Motor neuron (in vitro differentiated cells): ENCODE measurements at regions not wholly inside any gene's neighbourhood (a gene's known extent, or its start where the extent isn't known, plus 50 kb on each side); places are given as distances from the start of the nearest gene placed in this dataset.
"Not testable (repeated sequence)": the region's sequence is repeated elsewhere in the genome, so short reads cannot be mapped to it uniquely, and the experiment has no call there.

ENCODE experiments used
- ATAC-seq, 8 experiments: fragments of 200-7000 bp; cut with Tn5 transposase; replicated peaks in 6 of 8; 2 replicates each; pipeline ENCODE4 v1.8.0; 2021; ENCODE audit warnings: mild to moderate bottlenecking in 8 of 8, moderate library complexity in 8 of 8
- H3K27ac ChIP-seq, 2 donors: fragments of 250-450 bp; sonication (Bioruptor Pico); 2 replicates each; pipeline ENCODE4 v1.9.0; 2021; ENCODE audit warnings: antibody characterized with exemption in 2 of 2, mild to moderate bottlenecking in 2 of 2, moderate library complexity in 1 of 2
- H3K4me1 ChIP-seq, 2 donors: fragments of 250-450 bp; sonication (Bioruptor Pico); replicated peaks in 1 of 2; 2 replicates each; pipeline ENCODE4 v1.6.1; 2021; ENCODE audit warnings: antibody characterized with exemption in 2 of 2, mild to moderate bottlenecking in 2 of 2, moderate library complexity in 1 of 2
- H3K4me3 ChIP-seq, 5 donors: fragments of 250-450 bp; sonication (Bioruptor Pico); 2 replicates each; pipeline ENCODE4 v1.9.0; 2021; ENCODE audit warnings: antibody characterized with exemption in 5 of 5, mild to moderate bottlenecking in 5 of 5, moderate library complexity in 4 of 5
- WGBS, 10 experiments: fragments of 450-650 bp; shearing (Covaris generic); methylation state at CpG; one replicate each; pipeline ENCODE4 v1.0.0; 2022; 5-methylcytosine and 5-hydroxymethylcytosine counted together
- in situ Hi-C, 9 experiments: fragments of 400-800 bp; cut with MboI; loops; one replicate each; pipeline ENCODE4 v1.15.0; 2021; ENCODE audit warnings: low sequenced_read_pairs in 9 of 9, low pct_unique_long_range_greater_than_20kb in 2 of 9; ENCODE audit not compliant: unreplicated experiment in 9 of 9

DNA sequence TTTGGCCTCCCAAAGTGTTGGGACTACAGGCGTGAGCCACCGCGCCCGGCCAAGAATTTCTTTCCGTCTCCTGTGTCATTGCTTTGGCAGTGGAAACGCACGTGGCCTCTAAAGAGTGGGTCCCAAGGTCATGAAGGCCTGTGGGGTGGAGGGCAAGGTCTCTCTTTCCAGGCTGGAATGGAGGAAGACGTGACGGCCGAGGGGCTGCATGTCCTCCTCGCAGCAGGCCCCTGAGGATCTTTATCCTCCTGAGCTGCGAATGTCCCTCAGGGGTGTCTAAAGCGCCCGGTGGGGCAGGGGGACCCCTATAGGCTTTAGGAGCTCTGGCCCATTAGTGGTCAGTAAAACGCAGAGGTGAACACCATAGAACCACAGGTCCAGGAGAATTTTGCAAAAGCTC, 118.5 kb downstream of the CCDC74A start:
- H3K4me3 ChIP-seq, H3K27ac ChIP-seq, in situ Hi-C loops, H3K4me1 ChIP-seq, ATAC-seq: not testable (repeated sequence)
- WGBS, 10 experiments: 90% methylated on average over 2 of the region's 15 CpGs; no CpG with 5 or more reads in 9 of the 10 experiments

DNA sequence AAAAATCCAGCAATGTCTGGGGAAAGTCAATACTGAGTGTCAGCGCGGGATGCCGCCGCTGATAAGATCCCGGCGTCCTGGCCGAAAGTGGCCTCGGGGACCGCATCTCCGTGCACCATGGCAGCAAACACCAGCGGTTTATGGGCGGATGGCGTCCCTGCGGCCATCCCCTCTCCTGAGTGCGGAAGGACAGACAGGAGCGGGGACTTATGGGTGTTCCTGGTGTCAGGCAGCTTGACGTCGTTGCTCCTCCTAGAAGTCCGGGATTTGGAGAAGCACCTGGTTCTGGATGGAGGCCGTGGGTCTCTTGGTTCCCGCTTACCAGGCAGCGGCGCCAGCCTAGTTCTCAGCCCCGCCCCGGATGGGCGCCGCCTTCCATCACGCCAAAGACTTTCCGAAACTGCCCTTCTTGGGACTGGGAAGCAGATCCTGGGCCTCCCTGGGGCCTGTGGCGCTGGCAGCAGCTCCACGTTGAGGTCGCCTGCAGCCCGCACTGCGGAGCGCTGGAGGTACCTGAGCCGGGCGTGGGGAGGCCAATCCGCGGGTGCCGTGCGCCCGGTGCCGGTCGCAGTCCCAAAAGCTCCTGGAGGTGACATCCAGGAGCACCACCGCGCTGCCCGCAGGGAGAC, 119.1 kb downstream of the CCDC74A start:
- no peaks in the 10 kb centered on the region for H3K4me1 ChIP-seq
- 0 to 90% (median 67%) methylated on average over 2 to 15 of the region's 47 CpGs; no CpG with 5 or more reads in 6 of the 10 experiments for WGBS, 10 experiments
- ATAC-seq: no peak
- no peak overlapping the region for H3K27ac ChIP-seq
- no peak overlapping the region for H3K4me3 ChIP-seq
- in situ Hi-C loops: no loop called here

DNA sequence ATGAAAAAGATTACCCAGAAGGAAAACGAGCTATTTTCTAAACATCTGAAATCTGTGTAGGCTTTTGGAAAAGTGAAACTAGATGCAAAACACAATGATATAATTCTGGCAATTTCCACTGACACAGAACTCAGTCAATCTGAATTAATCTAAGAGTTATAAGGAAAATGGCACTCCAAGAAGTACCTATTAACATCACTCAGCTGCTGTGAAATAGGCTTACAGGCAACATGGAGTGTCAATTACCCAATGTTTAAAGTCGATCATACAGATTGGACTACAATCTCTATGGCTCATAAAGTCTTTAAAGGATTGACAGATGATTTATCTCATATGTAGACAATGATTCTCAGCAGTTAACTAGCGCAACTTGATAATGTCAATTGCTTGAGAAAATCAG, 120.9 kb downstream of the CCDC74A start:
- H3K4me1 ChIP-seq, H3K4me3 ChIP-seq, in situ Hi-C loops, ATAC-seq, H3K27ac ChIP-seq: not testable (repeated sequence)
- WGBS, 10 experiments: 10 to 100% (median 54%) methylated on average over 1 to 3 of the region's 3 CpGs

GRCh38 chr2:131652246-131652645, 124.6 kb downstream of the CCDC74A start:
- ATAC-seq, H3K4me3 ChIP-seq, H3K27ac ChIP-seq, H3K4me1 ChIP-seq: not testable (repeated sequence)
- in situ Hi-C loops: loop anchor here in 1 of 9 experiments (25.0 kb wide), 1 partner anchor 240 kb away; no protein-coding TSS in a partner anchor
- 45 to 100% (median 68%) methylated on average over 1 to 3 of the region's 3 CpGs; no CpG with 5 or more reads in 2 of the 10 experiments for WGBS, 10 experiments

GRCh38 chr2:131654107-131654506, 126.4 kb downstream of the CCDC74A start:
- H3K4me1 ChIP-seq, H3K27ac ChIP-seq, ATAC-seq, H3K4me3 ChIP-seq: not testable (repeated sequence)
- in situ Hi-C loops: loop anchor here in 1 of 9 experiments (25.0 kb wide), 1 partner anchor 242 kb away; no protein-coding TSS in a partner anchor
- WGBS, 10 experiments: 29 to 100% (median 86%) methylated on average over 1 to 2 of the region's 2 CpGs; no CpG with 5 or more reads in 3 of the 10 experiments

GRCh38 chr2:131656816-131657633, 129.3 kb downstream of the CCDC74A start:
- Histone ChIP-seq H3K4me3 (no peak overlapping the region), H3K27ac (no peak overlapping the region), H3K4me1 (no peaks in the 10 kb centered on the region)
- no peak for ATAC-seq
- in situ Hi-C loops: loop anchor here in 1 of 9 experiments (25.0 kb wide), 1 partner anchor 245 kb away; no protein-coding TSS in a partner anchor
- WGBS, 10 experiments: 85 to 100% (median 95%) methylated on average over 4 to 19 of the region's 32 CpGs; no CpG with 5 or more reads in 4 of the 10 experiments

- Histone ChIP-seq H3K4me1 (no peaks in the 10 kb centered on the region), H3K27ac (no peak overlapping the region), H3K4me3 (no peak overlapping the region)
- no peak for ATAC-seq
- 87 to 90% methylated on average over 7 to 9 of the region's 49 CpGs; no CpG with 5 or more reads in 8 of the 10 experiments for WGBS, 10 experiments
- in situ Hi-C loops: loop anchor here in 1 of 9 experiments (25.0 kb wide), 1 partner anchor 246 kb away; no protein-coding TSS in a partner anchor
Observed at GRCh38 chr2:131657895-131658768, 130.4 kb downstream of the CCDC74A start.

DNA sequence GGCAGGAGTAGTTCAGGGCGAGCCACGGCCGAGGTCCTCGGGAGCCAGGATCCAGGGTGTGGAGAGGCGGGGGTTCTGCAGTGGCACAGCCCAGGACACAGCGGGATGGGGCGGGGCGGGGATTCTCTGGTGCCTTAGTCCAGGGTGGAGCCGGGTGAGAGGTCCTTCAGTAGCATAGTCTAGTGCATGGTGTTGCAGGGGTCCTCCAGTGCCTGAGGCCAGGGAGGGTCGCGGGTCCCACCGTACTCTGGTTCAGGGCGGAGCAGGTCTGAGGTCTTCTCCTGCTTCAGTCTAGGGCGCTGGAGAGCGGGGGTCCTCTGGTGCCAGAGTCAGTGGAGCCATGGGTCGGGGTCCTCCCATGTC, 131.1 kb downstream of the CCDC74A start:
- ATAC-seq: no peak
- WGBS, 10 experiments: 100% methylated on average over 3 of the region's 16 CpGs; no CpG with 5 or more reads in 9 of the 10 experiments
- in situ Hi-C loops: loop anchor here in 1 of 9 experiments (25.0 kb wide), 1 partner anchor 246 kb away; no protein-coding TSS in a partner anchor

DNA sequence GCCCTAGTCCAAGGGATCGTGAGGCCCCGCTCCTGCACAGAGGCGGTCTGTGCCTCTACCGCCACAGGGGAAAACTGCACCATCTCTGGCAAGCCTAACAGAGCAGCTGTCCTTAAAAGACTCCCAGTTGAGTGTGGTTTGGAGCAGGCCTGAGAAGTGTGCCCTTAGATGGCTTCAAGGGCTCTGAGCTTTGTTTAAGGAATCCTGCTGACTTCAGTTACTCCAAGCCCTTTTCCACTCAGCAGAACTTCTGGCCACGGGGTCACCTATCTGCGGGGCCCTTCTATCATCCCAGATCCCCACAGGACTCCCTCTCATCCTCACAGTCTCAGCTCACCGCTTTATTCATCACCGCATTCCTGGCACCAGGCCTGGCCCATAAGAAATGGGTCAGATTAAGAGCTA, 131.5 kb downstream of the CCDC74A start:
- Histone ChIP-seq H3K4me1 (no peaks in the 10 kb centered on the region), H3K27ac (no peak overlapping the region), H3K4me3 (no peak overlapping the region)
- ATAC-seq: no peak
- 68 to 100% (median 97%) methylated on average over 1 to 5 of the region's 8 CpGs; no CpG with 5 or more reads in 4 of the 10 experiments for WGBS, 10 experiments
- in situ Hi-C loops: loop anchor here in 1 of 9 experiments (25.0 kb wide), 1 partner anchor 247 kb away; no protein-coding TSS in a partner anchor

More for the DNA sequence above, 131.1 kb downstream of the CCDC74A start:
- H3K4me3 ChIP-seq: no peak overlapping the region
- H3K4me1 ChIP-seq: no peaks in the 10 kb centered on the region
- H3K27ac ChIP-seq: no peak overlapping the region

GRCh38 chr2:131661101-131661782, 133.6 kb downstream of the CCDC74A start:
- 0 to 84% (median 38%) methylated on average over 1 to 8 of the region's 8 CpGs for WGBS, 10 experiments
- not testable (repeated sequence) for H3K4me3 ChIP-seq, H3K27ac ChIP-seq, H3K4me1 ChIP-seq, ATAC-seq
- in situ Hi-C loops: loop anchor here in 1 of 9 experiments (25.0 kb wide), 1 partner anchor 249 kb away; no protein-coding TSS in a partner anchor

DNA sequence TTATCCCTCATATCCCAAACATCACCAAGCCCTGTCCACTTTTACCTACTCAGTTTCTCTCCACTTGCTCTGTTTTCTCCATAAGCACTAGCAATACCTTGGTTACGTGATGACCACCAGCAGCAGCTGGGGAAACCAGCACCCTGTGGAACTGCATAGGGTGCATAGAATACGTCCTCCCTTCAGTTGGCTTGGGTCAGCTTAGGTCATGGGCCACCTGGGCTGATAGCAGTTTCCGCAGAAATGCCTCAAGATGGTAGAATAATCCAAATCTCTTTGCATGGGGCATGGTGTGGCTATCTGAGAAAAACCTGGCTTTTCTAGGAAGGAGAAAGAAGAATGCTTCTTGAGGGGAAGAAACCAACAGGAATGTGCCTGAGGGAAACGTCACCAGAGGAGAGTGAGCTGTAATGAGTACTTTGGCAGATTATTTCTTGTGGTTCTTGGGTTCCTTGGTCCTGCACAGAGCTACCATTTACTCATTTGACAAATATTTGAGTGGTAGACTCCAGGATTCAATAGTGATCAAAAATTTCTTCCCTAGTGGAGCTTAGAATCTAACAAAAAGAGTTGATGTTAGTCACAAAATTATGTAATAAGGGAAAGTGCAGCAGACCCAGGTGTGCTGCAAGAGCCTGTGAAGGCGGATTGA, 134.3 kb downstream of the CCDC74A start:
- WGBS, 10 experiments: 35 to 100% (median 70%) methylated on average over 1 to 4 of the region's 5 CpGs
- not testable (repeated sequence) for H3K4me1 ChIP-seq, ATAC-seq, H3K4me3 ChIP-seq, H3K27ac ChIP-seq
- in situ Hi-C loops: loop anchor here in 1 of 9 experiments (25.0 kb wide), 1 partner anchor 250 kb away; no protein-coding TSS in a partner anchor
